ENCODE measurements at regions not wholly inside any gene's neighbourhood (a gene's known extent, or its start where the extent isn't known, plus 50 kb on each side); places are given as distances from the start of the nearest gene placed in this dataset.
A peak's percentile ranks its signal among the peaks of the same experiment; 100 is the strongest.
"Not testable (repeated sequence)": the region's sequence is repeated elsewhere in the genome, so short reads cannot be mapped to it uniquely, and the experiment has no call there.

DNA sequence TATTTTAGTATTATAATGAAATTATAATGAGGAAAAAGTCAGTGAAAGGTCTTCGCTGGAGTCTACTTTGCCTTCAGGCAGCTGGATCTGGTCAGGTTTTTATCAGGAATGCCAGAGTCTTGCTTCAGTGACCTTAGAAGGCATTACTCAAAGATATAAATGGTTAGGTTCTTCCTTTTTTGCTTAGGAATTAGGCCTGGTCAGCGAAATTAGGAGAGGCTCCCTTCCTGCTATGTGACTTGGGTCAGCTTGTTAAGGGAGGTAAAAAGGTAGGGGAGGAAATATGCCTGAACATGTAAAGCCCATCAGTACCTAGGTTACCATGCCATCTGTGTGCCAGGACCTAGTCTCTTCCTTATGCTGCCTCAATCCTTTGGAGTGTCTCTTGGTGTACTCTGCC is 115.1 kb downstream of the OTOR start:
- no peak for DNase-seq (ENCODE audit: low read depth, low spot score)

DNA sequence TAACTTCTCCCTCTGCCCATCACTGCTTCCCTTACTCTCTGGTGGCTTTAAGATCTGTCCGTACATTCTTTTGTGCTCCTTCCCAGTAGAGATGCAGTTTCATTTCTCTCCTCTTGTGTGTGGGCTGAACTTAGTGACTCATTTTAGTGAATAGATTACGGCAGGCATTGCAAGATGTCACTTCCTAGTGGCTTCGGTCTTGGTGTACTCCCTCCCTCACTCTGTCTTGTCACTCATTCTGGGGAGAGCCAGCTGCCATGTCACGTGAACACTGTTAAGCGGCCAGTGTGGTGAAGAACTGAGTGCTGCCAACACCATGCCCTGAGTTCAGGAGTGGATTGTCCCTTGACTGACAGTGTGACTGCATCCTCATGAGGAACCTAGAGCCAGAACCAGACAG is 115.9 kb downstream of the OTOR start:
- no peak for DNase-seq (ENCODE audit: low read depth, low spot score)

DNA sequence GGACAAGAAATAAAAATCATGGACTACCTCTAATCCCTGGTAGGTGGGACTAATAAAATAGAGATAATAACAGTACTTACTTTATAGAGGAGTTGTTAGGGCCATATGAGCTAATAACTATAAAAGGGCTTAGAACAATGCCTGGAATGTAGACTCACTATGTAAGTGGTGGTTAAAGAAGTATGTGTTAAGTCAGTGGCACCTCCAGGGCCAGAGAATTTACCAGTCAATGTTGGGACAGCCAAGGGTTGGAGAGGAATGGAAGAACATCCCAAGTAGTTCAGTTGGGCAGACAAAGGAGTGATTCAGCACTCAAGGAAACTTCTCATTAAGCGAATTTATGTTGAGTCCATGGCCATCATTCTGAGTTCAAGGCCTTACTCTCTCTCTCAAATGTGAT is 116.8 kb downstream of the OTOR start:
- DNase-seq (ENCODE audit: low read depth, low spot score) = no peak

DNA sequence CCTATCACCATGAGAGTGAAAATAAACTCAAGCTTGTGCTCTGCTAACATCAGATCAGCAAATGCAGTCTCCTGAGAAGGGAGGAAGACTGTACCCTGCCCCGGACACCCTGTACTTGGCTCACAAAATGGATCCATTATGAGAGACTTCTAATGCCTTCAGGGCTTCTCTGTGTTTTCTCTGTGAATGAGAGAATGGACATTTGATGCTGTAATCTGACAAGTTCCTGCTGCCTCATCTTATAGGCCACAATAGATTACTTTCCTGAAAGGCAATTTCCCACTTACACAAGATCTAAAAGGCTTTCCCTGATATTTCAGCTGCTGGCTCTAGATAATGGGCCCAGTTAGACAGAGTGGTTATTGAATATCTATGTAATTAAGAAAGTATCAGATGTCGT is 117.2 kb downstream of the OTOR start:
- DNase-seq (ENCODE audit: low read depth, low spot score) = no peak

DNA sequence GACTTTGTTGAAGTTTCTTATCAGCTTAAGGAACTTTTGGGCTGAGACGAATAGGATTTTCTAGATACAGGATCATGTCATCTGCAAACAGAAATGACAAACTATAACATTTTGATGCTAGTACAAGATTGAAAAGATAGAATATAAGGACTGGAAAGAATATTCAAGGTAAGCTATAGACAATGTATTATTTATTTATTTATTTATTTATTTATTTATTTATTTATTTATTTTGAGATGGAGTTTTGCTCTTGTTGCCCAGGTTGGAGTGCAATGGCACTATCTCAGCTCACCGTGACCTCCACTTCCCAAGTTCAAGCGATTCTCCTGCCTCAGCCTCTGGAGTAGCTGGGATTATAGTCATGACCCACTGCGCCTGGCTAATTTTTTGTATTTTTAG is 125.0 kb downstream of the OTOR start:
- DNase-seq (ENCODE audit: low read depth, low spot score) = not testable (repeated sequence)

DNA sequence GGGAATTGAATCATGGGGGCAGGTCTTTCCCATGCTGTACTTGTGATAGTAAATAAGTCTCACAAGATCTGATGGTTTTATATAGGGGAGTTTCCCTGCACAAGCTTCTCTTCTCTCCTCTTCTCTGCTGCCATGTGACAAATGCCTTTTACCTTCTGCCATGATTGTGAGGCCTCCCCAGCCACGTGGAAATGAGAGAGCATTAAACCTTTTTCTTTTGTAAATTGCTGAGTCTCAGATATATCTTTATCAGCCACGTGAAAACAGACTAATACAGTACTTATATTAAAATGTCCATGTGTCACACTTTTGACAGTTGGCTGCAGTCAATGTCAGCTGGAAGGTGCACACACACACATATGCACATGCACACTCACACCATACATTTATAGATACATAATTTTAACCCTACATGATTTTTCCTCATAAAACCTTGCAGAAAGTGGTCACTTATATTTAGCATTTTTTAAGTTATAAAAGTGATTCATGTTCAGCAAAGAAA is 128.9 kb downstream of the OTOR start:
- no peak for DNase-seq (ENCODE audit: low read depth, low spot score)

DNA sequence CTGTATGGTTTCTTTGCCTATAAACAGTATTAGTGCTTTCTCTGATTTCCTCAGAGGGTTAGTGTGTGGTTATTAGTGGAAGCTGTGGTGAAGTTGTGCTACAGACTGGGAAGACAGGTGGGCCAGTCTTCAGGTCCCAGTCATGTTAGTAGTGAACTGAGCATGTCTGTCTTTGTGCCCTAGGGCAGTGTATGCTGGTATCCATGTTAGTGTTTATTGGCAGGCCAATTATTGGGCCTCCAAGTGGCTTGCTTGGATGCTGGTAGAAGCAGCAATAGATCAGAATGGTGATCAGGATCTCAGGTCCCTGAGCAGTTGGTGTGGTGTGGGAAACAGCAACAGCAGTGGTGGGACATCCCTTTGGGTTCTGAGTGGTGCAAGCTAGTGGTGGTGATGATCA is 137.6 kb downstream of the OTOR start:
- no peak for DNase-seq (ENCODE audit: low read depth, low spot score)

DNA sequence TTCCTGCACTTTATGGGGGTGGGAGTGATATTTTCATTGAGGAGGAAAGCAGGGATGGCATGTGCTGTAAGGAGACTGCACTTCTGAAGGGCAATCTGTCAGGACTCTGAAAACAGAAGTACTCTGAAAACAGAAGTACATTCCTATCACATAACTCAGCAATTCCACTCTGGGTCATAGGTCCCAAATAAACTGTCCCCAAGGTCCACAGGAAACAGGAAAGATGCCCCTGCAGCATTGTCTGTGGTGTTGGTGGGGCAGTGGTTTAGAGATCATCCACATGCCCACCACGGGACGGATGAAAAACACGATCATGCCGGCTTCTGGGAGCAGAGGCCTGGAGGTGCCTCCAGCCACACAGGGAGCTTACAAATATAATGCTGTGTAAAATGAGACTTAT is 150.3 kb downstream of the OTOR start:
- no peak for DNase-seq (ENCODE audit: low read depth, low spot score)

DNA sequence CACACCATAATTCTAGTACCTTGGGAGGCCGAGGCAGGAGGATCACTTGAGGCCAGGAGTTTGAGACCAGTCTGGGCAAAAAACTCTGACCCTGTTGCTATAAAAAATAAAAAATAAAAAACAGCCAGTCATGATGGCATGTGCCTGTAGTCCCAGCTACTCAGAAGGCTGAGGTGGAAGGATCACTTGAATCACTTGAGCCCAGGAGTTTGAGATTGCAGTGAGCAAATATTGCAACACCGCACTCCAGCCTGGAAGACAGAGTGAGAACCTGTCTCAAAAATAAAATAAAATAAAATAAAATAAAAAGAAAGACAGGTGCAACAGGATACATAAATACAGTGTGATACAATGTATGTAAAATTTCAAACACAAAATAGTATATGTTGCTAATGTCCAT is 154.5 kb downstream of the OTOR start:
- no peak for DNase-seq (ENCODE audit: low read depth, low spot score)

DNA sequence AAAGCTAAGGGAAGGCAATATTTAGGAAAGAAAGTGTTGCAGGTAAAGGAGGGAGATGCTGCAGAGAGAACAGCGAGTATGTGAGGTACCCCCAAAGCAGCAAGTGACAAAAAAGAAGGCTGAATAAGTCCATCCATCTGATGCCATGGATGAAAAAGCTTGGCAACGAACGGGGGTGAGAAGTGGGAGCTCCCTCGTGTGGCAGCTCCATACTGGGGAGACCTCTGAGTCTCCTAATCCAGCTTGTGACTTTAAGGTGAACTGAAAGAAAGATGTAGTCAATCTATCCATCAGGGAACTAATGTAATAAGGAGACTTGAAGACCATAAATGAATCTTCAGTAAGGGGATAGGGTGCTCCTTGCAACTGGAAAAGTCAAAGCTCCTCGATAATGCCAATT is 156.6 kb downstream of the OTOR start:
- DNase-seq (ENCODE audit: low read depth, low spot score) = no peak

DNA sequence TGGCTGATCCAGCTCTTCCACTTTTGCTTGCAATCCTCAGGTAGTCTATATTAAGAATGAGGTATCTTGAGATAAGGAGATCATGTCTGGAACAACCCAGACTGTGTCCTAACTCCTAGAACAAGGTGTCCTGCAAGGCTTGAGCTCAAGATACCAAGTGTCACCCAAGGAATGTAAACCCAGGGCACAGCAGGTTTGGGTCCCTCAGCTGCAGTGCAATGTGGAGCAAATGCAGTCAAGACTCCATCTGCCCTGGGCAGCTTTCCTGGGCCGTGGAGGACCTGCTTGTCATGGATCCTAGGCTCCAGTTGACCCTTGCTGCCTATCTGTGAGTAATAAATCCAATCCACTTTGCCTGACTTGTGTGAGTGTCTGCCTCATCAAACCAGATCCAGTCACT is 166.1 kb downstream of the OTOR start:
- no peak for DNase-seq (ENCODE audit: low read depth, low spot score)

DNA sequence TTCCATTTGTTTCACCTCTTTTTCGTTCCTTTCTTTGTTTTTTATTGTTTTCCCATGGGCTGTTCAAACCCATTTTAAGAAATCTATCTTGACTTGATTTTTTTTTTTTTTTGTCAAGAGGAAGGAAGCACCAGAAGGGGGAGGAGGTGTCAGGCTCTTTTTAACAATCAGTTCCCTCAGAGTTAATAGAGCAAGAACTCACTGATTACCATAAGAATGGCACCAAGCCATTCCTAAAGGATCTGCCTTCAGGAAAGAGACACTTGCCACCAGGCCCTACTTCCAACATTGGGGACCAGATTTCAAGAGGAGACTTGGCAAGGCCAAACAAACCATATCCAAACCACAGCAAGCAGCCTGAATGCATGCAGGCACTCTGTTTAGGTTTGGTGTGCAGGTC is 168.0 kb downstream of the OTOR start:
- DNase-seq (ENCODE audit: low read depth, low spot score) = peak; percentile 14

DNA sequence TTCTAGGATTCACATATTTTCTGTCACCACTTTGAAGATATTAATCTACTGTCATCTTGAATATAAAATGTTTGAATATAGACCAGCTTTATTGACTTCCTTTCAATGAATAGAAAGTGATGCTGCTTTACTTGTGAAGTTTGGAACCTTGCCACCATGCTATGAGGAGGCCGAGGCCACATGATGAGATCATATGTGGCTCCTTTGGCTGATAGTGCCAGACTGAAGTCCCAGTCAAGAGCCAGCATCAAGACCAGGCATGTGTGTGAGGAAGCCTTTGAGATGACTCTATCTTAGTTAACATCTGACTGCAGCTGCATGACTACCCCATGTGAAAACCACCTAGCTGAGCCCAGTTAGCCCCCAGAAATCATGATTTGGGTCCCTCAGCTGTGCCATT is 169.5 kb downstream of the OTOR start:
- DNase-seq (ENCODE audit: low read depth, low spot score) = no peak

DNA sequence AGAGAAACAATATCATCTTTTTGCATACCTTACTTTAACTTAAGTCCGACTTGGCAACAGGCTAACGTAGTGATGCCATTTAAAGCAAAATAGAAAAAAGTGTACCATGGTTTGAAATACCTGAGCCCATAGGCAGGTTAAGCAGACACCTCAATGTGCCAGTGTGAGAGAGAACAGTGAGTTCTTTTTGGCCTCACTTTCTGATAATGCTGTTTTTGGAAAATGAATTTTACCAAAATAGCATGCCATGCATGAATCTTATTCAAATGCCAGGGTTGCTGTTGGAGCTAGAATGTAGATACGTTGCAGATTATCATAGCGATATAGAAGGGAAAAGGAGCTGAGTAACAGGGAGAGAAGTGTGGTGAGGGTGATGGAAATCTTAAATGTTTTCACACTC is 170.2 kb downstream of the OTOR start:
- no peak for DNase-seq (ENCODE audit: low read depth, low spot score)

DNA sequence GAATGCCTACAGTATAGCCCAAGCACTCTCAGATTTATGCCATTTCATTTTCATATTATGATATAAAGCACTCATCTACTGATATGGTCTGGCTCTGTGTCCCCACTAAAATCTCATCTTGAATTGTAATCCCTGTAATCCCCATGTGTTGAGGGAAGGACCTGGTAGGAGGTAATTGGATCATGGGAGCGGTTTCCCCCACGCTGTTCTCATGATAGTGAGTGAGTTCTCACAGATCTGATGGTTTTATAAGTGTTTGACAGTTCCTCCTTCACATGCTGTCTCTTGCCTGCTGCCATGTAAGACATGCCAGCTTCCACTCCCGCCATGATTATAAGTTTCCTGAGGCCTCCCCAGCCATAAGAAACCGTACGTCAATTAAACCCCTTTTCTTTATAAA is 171.7 kb downstream of the OTOR start:
- DNase-seq (ENCODE audit: low read depth, low spot score) = no peak

DNA sequence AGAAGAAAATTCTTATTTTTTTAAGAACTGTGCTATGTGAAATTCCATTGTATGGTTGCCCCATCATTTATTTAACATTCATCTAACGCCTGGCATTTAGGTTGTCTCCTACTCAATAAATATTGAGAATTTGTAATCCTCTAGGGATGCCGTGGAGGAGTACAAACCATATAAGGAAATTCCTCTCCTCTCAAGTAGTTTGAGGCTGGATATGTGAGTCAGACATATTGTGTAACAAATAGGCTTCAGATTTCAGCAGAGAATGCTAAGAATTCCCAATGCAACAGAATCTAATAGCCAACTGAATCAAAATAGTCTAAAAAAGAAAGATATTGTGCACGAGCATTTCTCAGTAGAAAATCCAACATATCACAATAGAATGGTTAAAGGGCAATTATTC is 174.7 kb downstream of the OTOR start:
- no peak for DNase-seq (ENCODE audit: low read depth, low spot score)

DNA sequence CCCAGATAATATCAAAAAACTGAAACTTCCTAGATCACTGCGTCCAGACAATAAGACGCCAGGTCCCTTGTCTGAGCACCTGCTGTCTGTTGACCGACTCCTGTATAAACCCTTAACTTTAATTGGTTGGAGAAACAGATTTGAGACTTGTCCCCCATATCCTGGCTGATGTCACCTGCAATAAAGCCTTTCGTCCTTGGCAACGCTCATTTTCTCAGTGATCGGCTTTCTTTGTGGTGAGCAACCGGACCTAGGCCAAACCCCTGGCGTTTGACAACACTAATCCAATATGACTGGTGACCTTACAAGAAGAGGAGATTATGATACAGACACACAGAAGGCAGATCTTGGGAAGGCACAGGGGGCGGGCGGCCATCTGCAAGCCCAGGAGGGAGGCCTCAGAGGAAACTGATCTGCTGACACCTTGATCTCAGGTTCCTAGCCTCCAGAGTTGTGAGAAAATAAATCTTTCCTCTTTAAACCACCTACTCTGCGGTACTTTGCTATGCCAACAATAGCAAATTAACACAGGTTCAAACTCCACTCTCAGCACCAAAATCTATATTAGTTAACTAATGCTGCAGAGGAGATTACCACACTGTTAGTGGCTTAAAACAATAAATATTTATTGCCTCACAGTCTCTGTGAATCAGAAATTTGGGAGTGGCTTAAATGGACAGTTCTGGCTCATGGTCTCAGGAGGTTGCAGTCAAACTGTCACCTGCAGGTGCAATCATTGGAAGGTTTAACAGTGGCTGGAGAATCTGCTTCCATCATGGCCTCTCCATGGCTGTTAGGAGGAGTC is 178.7 kb downstream of the OTOR start:
- DNase-seq (ENCODE audit: low read depth, low spot score) = no peak

DNA sequence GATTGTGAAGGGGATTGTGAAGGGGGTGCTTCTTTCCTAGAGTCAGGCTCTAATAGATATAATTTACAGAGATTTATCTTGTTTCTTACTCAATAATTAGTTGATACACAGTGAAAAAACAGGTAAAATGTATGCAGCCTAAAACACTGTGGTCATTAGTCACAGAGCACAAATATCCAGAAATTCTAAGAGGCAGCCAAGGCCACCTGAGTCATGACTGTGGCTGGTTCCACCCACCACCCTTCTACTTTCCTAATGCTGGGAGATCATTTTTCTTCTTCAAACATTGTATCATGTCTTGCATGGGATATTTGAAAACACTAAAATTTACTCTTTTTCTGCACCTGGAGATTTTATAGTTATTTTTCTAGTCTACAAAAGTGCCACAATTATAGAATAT is 181.6 kb downstream of the OTOR start:
- DNase-seq (ENCODE audit: low read depth, low spot score) = no peak

DNA sequence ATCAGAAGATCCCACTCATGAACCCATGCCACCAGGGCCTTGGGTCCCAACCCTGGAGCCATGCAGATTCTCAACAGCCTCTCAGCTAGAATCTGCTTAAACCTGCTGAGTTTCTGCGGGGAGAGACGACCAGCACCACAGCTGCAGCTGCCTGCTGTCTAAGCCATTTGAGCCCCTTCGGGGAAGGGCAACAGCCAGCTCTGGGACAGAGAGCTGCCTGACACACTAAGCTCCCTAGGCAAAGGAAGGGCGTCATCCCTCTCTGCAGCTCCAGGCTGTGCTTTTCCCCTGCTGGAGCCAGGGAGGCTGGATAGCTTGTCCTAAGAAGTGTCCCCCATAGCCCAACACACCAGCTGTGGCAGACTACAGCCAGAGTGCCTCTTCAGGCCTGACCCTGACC is 182.5 kb downstream of the OTOR start:
- no peak for DNase-seq (ENCODE audit: low read depth, low spot score)

DNA sequence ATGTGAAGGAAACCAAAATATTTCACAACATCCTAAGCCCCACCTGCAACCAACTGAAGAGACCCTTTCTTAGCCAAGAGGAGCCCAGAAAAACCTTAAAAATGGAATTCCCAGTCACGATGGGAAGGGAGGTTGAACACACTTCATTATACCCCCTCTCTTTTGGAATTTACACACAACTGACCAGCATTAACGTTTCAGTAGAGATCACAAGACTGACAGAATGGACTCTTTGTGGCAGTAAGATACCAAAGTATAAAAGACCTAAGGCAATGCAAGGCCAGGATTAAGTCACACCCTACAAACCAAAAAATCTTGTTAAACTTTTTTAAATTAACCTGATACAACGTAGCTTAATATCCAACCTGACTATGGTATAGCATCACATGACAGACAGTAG is 190.9 kb downstream of the OTOR start:
- DNase-seq (ENCODE audit: low read depth, low spot score) = no peak

DNA sequence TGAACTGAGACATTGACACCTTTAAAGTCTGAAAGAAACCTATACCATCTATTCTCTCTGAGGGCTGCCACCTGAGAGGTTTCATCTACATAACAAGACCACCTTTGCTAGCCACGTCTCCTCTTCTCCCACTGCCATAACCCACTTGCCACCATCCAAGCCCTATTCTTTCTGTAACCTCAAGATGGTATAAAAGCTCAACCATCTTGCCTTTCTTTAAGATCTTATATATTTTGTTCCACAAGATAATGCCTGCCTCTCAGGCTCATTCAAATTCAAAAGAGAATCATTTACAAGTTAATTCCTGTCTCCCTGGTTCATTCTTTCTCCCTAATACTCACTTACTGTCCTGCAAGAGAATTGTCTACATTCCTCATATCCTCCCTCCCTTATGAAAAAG is 192.5 kb downstream of the OTOR start:
- no peak for DNase-seq (ENCODE audit: low read depth, low spot score)

DNA sequence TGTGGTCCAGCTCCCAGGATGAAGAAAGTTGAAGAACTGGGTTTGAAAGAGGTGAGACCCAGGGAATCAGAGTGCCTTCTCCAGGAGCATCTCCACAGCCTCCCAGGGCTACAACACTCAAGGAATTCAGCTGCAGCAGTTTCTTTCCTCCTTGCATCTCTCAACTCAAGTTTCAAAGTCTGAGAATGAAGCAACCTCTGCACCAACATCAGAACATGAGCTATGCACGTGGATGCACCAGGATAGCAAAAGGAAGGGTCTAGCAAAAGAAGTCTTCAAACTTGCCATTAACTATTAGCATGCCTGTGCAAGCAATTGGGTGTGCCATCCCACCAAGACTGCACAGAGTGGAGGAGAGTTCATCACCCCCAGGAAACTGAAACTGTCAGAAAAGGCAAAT is 193.9 kb downstream of the OTOR start:
- no peak for DNase-seq (ENCODE audit: low read depth, low spot score)

DNA sequence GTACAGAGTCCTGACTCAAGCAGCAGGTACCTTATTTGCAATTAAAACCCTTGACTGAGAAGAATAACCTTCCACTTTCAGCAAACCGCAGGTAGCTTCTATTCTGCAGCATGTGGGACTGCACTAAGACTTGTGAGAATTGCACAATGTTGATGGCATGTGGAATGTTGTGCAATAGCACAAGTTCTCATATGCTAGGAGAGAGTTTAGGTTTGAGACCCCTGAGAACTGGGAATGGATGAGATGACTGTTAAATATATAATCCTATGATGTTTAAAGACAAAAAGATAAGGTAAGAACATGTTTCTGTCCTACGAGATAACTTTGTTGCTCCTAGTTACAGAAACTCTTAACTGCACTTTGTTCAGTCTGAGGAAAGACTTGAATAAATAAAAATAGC is 194.6 kb downstream of the OTOR start:
- no peak for DNase-seq (ENCODE audit: low read depth, low spot score)

DNA sequence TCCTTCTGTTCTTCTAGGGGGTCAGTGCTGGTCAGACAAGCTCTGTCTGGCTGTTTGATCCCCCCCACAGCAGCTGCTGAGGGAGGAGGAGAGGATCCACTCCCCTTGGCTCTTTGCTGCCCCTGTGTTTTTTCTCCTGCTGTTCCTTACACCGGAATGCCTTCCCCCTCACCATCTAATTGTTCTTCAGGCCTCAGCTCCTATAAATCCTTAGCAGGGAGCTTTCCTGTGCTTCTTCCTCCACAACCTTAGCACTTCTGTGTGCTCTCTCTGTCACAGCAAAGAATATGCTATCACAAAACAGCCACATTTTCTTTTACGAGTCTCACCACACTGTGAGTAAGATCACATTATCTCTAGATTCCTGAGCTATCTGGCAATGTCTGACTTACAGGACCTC is 196.6 kb downstream of the OTOR start:
- peak; percentile 17 for DNase-seq (ENCODE audit: low read depth, low spot score)
